Neural cell (in vitro differentiated cells): ENCODE measurements at regions not wholly inside any gene's neighbourhood (a gene's known extent, or its start where the extent isn't known, plus 50 kb on each side); places are given as distances from the start of the nearest gene placed in this dataset.

ENCODE experiments used
- EP300 ChIP-seq: fragments of 450-650 bp; conservative IDR thresholded peaks from 2 replicates; pipeline ENCODE4 v1.6.1; 2014; ENCODE audit warnings: antibody characterized with exemption, mild to moderate bottlenecking, moderate library complexity; ENCODE audit not compliant: poor library complexity, severe bottlenecking
- EZH2 ChIP-seq: fragments of 200-600, 300-800 bp; shearing (Covaris generic), sonication (generic); IDR thresholded peaks from 2 replicates; pipeline ENCODE4 v1.6.1; 2014; ENCODE audit warnings: antibody characterized with exemption, low read length, borderline replicate concordance, mild to moderate bottlenecking; ENCODE audit not compliant: insufficient read depth, poor library complexity, severe bottlenecking
- MXI1 ChIP-seq: fragments of 450-650 bp; conservative IDR thresholded peaks from 2 replicates; pipeline ENCODE4 v1.6.1; 2014; ENCODE audit warnings: antibody characterized with exemption, mild to moderate bottlenecking; ENCODE audit not compliant: poor library complexity, severe bottlenecking
- POLR2AphosphoS5 ChIP-seq: IDR thresholded peaks from 2 replicates; pipeline ENCODE4 v1.6.1; 2012
- RAD21 ChIP-seq: fragments of 450-650 bp; conservative IDR thresholded peaks from 2 replicates; pipeline ENCODE4 v1.6.1; 2014; ENCODE audit warnings: antibody characterized with exemption, mild to moderate bottlenecking, moderate library complexity
- REST ChIP-seq: IDR thresholded peaks from 2 replicates; pipeline ENCODE4 v1.6.1; 2012; ENCODE audit warnings: borderline replicate concordance
- SMC3 ChIP-seq: fragments of 450-650 bp; conservative IDR thresholded peaks from 2 replicates; pipeline ENCODE4 v1.6.1; 2014; ENCODE audit warnings: antibody characterized with exemption, mild to moderate bottlenecking, moderate library complexity; ENCODE audit not compliant: poor library complexity
- TAF1 ChIP-seq: IDR thresholded peaks from 2 replicates; pipeline ENCODE4 v1.6.1; 2012; ENCODE audit warnings: low read depth
- TF ChIP-seq, protein P1 (sequence below): fragments of 450-650 bp; IDR thresholded peaks from 2 replicates; pipeline ENCODE4 v1.5.1; 2014; ENCODE audit warnings: antibody characterized with exemption, mild to moderate bottlenecking, moderate library complexity; ENCODE audit not compliant: poor library complexity, severe bottlenecking

GRCh38 chr12:113697651-113698509 lies 226.2 kb upstream of the LHX5 start:
- TF ChIP-seq, protein P1, sequence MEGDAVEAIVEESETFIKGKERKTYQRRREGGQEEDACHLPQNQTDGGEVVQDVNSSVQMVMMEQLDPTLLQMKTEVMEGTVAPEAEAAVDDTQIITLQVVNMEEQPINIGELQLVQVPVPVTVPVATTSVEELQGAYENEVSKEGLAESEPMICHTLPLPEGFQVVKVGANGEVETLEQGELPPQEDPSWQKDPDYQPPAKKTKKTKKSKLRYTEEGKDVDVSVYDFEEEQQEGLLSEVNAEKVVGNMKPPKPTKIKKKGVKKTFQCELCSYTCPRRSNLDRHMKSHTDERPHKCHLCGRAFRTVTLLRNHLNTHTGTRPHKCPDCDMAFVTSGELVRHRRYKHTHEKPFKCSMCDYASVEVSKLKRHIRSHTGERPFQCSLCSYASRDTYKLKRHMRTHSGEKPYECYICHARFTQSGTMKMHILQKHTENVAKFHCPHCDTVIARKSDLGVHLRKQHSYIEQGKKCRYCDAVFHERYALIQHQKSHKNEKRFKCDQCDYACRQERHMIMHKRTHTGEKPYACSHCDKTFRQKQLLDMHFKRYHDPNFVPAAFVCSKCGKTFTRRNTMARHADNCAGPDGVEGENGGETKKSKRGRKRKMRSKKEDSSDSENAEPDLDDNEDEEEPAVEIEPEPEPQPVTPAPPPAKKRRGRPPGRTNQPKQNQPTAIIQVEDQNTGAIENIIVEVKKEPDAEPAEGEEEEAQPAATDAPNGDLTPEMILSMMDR: no peak
- TF ChIP-seq EZH2: no peak
- TF ChIP-seq RAD21: no peak
- no peak for TF ChIP-seq MXI1
- no peak for TF ChIP-seq REST
- no peak for TF ChIP-seq TAF1
- TF ChIP-seq POLR2AphosphoS5: no peak
- no peak for TF ChIP-seq EP300
- no peak for TF ChIP-seq SMC3
